NCI-H146 treated with DMSO at 0.1 percent for 48 hours (cell line): ENCODE measurements at regions not wholly inside any gene's neighbourhood (a gene's known extent, or its start where the extent isn't known, plus 50 kb on each side); places are given as distances from the start of the nearest gene placed in this dataset.
"Not testable (repeated sequence)": the region's sequence is repeated elsewhere in the genome, so short reads cannot be mapped to it uniquely, and the experiment has no call there.

Source experiments
- DNase-seq: peaks from one replicate; lab custom pipeline; 2025; ENCODE audit not compliant: unreplicated experiment; lab: John Stamatoyannopoulos, UW

DNA sequence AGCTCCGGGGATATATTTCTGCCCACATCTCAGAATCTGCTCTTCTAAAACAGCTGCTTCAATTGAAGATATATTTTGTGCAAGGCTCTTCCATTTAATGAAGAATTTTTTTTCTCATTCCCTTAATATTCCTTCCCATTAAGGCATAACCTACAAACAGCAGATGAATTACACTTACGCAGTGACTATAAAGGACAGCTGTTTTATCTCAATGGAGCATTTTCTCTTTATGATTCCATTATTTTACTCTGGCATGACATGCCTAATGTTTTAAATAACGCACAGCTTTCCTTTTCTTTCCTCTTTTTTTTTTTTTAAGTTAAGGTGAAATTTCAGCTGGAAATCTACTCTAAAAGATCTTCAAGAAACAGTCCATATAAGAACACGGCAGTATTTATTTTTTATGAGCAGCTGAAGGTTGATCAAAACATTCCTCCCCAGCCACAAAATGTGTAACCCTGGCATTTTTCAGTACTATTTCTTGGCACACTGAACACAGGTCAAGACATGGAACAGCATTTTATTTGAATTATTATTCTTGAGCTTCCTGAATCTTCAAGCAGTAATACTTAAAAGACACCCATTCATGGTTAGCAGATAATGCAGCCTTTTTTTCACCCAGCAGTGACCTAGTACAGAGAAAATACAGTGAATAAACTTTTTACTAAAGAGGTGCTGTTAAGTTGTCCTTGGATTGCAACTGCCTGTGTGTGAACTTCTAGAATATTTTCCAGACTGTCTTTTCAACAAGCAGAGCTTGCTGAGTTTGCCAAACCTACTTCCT, 118.1 kb upstream of the FOXN3 start:
- DNase-seq: no peak

- no peak for DNase-seq
Measured at GRCh38 chr14:89533766-89534165, 116.7 kb upstream of the FOXN3 start.

GRCh38 chr14:89533136-89533535, 116.1 kb upstream of the FOXN3 start:
- no peak for DNase-seq

GRCh38 chr14:89531661-89532335, 114.8 kb upstream of the FOXN3 start:
- DNase-seq: no peak

- DNase-seq: no peak
Measured at GRCh38 chr14:89524990-89525667, 108.1 kb upstream of the FOXN3 start.

DNA sequence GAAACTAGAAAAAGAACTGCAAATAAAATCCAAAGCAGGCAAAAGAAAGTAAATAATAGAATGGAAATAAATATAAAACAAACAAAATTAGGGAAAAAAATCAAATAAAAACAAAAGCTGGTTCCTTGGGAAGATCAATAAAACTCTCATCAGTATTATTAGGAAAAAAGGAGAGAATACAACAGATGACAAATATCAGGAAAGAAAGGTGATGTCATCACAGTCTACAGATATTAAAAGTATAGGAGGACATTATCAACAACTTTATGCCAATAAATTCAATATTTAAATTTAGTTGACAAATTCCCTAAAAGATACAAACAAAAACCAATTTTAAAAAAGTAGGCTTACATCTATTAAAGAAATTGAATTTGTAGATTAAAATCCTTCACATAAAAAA, 107.4 kb upstream of the FOXN3 start:
- DNase-seq: no peak

GRCh38 chr14:89521988-89522387, 105.0 kb upstream of the FOXN3 start:
- DNase-seq: no peak

- DNase-seq: no peak
Measured at GRCh38 chr14:89519040-89519439, 102.0 kb upstream of the FOXN3 start.

GRCh38 chr14:89516173-89516572, 99.1 kb upstream of the FOXN3 start:
- DNase-seq: no peak

- DNase-seq: no peak
Measured at GRCh38 chr14:89514601-89515000, 97.6 kb upstream of the FOXN3 start.

- no peak for DNase-seq
Measured at GRCh38 chr14:89509891-89510290, 92.9 kb upstream of the FOXN3 start.

- DNase-seq: no peak
Measured at GRCh38 chr14:89508863-89509262, 91.8 kb upstream of the FOXN3 start.

DNA sequence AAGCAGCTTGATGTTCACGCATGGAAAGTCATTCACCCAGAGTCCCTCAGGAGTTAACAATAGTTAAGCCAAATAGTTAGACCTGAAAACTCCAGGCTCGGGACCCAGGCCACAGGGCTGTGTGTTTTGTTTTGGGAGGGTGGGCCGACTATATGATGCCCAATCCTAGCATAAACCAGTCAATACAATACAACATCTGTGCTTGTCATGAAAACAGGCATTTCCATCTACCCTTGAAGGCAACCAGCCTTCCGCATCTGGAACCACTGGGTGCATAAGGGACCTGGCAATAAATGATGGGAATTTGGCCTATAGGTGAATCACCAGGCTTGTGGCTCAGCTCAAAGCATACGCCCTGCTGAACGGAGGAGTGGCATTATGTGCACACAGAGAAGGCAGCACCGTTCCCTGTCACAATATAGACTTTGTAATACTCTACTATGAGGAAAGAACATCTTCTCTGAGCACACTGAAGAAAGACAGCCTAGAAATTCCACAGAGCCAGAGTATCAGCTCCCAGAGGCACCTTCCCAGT, 91.0 kb upstream of the FOXN3 start:
- no peak for DNase-seq

DNA sequence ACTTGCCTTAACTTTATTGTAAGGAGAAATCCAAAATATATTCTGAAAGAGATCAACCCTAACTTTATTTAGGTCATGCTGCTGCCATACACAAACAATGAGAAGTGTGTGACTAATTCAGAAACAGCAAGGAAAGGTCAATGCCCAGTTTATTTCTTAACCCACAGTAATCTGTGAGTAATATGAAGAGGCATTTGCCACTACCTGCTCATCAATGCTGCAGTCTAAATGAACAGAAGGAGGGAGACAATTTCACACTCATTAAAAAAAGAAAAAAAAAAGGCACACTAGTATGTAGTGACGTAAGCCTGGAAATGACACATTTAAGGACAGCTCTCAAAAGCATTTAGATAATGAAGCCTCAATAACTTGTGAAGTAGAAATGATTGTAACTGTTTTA, 90.5 kb upstream of the FOXN3 start:
- DNase-seq: no peak

DNA sequence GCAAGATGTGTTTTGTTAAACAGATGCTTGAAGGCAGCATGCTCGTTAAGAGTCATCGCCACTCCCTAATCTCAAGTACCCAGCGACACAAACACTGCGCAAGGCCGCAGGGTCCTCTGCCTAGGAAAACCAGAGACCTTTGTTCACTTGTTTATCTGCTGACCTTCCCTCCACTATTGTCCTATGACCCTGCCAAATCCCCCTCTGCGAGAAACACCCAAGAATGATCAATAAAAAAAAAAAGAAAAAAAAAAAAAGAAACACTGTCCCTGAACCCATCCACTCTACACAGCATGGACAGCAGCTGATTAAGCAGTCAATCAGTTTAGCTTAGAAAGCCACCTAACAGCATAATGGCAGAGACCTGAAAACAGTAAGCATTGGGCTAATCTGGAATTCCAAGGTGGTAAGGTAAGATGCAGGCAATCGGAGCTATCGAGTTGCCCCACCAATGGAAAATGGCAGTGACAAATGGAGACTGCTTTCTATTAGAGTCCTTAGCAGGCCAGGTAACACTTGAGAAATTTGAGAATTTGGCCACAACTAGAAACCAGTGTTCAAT, 89.9 kb upstream of the FOXN3 start:
- DNase-seq: not testable (repeated sequence)

- no peak for DNase-seq
Measured at GRCh38 chr14:89504602-89505313, 87.7 kb upstream of the FOXN3 start.

DNA sequence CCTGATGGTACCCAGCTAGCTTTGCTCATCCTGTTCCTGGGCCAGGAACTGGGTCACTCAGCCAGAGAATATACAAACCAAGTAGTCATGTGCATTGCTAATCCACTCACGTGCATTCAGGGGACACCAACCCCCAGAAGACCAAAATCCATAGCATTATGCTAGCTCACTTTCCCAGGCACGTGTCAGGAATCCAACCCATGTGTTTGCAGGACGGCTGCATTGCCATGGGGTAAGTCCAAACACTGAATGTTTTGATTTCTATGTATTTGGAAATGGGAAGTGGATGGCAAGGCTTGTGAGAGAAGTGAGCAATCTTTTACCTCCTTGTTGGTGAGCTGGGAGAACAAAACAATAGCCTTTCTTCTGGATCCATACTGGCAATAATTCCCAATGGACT, 87.1 kb upstream of the FOXN3 start:
- DNase-seq: no peak

DNA sequence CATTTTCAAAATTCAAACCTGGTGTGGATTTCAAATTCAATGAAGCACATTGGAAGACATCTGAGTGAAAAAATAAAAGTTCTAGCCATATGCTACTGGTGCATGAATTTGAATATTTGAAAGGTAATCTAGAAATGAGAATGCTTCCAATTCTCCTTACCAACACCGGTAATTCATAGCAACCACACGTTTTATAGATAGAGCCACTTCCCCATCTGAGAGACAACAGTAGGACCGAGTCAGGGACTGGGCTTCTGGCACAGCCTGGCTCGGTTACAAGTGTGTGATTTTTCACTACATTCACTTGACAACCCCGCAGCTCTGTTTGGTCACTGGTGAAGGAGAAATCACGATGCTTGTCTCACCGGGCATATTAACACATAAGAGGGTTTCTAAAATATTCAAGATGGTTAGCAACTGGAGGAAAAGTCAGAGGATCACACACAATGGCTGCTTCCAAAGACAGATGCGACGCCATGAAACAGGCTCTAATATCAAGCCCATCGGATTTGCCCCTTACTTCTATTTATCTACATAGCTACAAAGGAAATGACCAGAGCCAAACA, 86.5 kb upstream of the FOXN3 start:
- DNase-seq: no peak

GRCh38 chr14:89502966-89503365, 85.9 kb upstream of the FOXN3 start:
- no peak for DNase-seq

- DNase-seq: no peak
Measured at GRCh38 chr14:89501381-89501780, 84.3 kb upstream of the FOXN3 start.

- DNase-seq: no peak
Measured at GRCh38 chr14:89500303-89500702, 83.3 kb upstream of the FOXN3 start.
